ENCODE measurements at regions not wholly inside any gene's neighbourhood (a gene's known extent, or its start where the extent isn't known, plus 50 kb on each side); places are given as distances from the start of the nearest gene placed in this dataset.

DNA sequence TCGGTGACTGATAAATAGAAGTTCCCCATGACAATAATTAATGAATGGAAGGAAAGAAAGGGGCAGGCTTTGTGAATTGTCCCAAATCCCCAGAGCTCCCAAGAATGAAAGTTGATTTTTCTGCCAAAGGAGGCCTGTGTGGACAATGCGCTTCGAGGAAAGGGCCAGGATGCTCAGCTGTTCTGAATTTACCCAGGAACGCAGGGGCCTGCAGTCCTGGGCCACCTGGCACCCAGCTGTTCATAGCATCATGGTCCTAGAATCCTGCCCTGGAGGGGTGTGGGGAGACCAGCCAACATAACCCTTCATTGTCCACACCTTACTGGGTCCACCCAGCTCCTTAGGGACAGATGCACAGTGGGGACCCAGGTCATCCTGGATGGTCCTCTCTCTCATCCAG lies 587.5 kb downstream of the BCL11B start:
- H2BK120ac ChIP-seq (ENCODE audit: low read depth, low read length), result no peak overlapping the region
- H3K18ac ChIP-seq (ENCODE audit: low read depth, low read length), result no peak overlapping the region
- TF ChIP-seq, protein P1, sequence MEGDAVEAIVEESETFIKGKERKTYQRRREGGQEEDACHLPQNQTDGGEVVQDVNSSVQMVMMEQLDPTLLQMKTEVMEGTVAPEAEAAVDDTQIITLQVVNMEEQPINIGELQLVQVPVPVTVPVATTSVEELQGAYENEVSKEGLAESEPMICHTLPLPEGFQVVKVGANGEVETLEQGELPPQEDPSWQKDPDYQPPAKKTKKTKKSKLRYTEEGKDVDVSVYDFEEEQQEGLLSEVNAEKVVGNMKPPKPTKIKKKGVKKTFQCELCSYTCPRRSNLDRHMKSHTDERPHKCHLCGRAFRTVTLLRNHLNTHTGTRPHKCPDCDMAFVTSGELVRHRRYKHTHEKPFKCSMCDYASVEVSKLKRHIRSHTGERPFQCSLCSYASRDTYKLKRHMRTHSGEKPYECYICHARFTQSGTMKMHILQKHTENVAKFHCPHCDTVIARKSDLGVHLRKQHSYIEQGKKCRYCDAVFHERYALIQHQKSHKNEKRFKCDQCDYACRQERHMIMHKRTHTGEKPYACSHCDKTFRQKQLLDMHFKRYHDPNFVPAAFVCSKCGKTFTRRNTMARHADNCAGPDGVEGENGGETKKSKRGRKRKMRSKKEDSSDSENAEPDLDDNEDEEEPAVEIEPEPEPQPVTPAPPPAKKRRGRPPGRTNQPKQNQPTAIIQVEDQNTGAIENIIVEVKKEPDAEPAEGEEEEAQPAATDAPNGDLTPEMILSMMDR (conservative IDR thresholded peaks at IDR 0.05; ENCODE audit: low read depth, low read length), result no peak
- TF ChIP-seq BHLHE40 (IDR thresholded peaks at IDR 0.05; ENCODE audit: low read depth, low read length) (no peak), POLR2A (IDR thresholded peaks at IDR 0.05; ENCODE audit: low read depth, low read length) (no peak), CEBPB (IDR thresholded peaks at IDR 0.05; ENCODE audit: low read depth, low read length) (no peak), FOS (IDR thresholded peaks at IDR 0.05; ENCODE audit: low read depth, low read length) (no peak), RAD21 (IDR thresholded peaks at IDR 0.05; ENCODE audit: low read length) (no peak), RFX5 (IDR thresholded peaks at IDR 0.05; ENCODE audit: low read depth, low read length) (no peak), MXI1 (IDR thresholded peaks at IDR 0.05; ENCODE audit: borderline replicate concordance, low read depth, low read length) (no peak), MAFK (IDR thresholded peaks at IDR 0.05; ENCODE audit: low read depth, low read length) (no peak), RCOR1 (IDR thresholded peaks at IDR 0.05; ENCODE audit: insufficient replicate concordance, low read length) (no peak), MAZ (IDR thresholded peaks at IDR 0.05; ENCODE audit: borderline replicate concordance, low read depth, low read length) (no peak)
- TF ChIP-seq, protein P2, sequence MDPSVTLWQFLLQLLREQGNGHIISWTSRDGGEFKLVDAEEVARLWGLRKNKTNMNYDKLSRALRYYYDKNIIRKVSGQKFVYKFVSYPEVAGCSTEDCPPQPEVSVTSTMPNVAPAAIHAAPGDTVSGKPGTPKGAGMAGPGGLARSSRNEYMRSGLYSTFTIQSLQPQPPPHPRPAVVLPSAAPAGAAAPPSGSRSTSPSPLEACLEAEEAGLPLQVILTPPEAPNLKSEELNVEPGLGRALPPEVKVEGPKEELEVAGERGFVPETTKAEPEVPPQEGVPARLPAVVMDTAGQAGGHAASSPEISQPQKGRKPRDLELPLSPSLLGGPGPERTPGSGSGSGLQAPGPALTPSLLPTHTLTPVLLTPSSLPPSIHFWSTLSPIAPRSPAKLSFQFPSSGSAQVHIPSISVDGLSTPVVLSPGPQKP (IDR thresholded peaks at IDR 0.05; ENCODE audit: borderline replicate concordance, low read depth, low read length), result no peak
- TF ChIP-seq, protein P3, sequence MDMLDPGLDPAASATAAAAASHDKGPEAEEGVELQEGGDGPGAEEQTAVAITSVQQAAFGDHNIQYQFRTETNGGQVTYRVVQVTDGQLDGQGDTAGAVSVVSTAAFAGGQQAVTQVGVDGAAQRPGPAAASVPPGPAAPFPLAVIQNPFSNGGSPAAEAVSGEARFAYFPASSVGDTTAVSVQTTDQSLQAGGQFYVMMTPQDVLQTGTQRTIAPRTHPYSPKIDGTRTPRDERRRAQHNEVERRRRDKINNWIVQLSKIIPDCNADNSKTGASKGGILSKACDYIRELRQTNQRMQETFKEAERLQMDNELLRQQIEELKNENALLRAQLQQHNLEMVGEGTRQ (IDR thresholded peaks at IDR 0.05; ENCODE audit: low read depth, low read length), result no peak
- H3K36me3 ChIP-seq (ENCODE audit: control insufficient read depth, insufficient read depth, low read length), result no peaks in the 10 kb centered on the region
- H4K5ac ChIP-seq (ENCODE audit: low read depth, low read length), result no peak overlapping the region
- no peak overlapping the region for H2BK20ac ChIP-seq (ENCODE audit: low read depth, low read length)
- no peak overlapping the region for H4K8ac ChIP-seq (ENCODE audit: low read depth in 2 of 2, low read length in 2 of 2)
- peaks cover 47% of the 10 kb centered on the region for H3K9me3 ChIP-seq (ENCODE audit: control insufficient read depth, insufficient read depth, low read length)
- ChIA-PET CTCF (no interaction called here), POLR2A (ENCODE audit: unreplicated experiment) (no interaction called here)
- H3K4me1 ChIP-seq (ENCODE audit: control insufficient read depth, insufficient read depth, low read length), result no peaks in the 10 kb centered on the region
- H2BK15ac ChIP-seq (ENCODE audit: low read depth, low read length), result no peak overlapping the region
- no peaks in the 10 kb centered on the region for H3K9me1 ChIP-seq (ENCODE audit: insufficient read depth, low read length)
- H3K4ac ChIP-seq (ENCODE audit: low read depth, low read length), result no peak overlapping the region
- no peaks in the 10 kb centered on the region for H3K79me1 ChIP-seq (ENCODE audit: low read depth in 1 of 2, low read length in 2 of 2)
- H2AK9ac ChIP-seq (replicated peaks; ENCODE audit: low read depth, low read length, poor library complexity), result no peak overlapping the region
- no peak overlapping the region for H3K14ac ChIP-seq (replicated peaks; ENCODE audit: low read depth, low read length)
- no TSS peak for BruUV-seq (replicated peaks)
- no peak for DNase-seq
- no peak overlapping the region for H2BK5ac ChIP-seq (ENCODE audit: low read depth, low read length, poor library complexity, severe bottlenecking)
- H3K27ac ChIP-seq (ENCODE audit: insufficient read depth, low read length), result no peak overlapping the region
- no peak overlapping the region for H3K4me3 ChIP-seq (ENCODE audit: insufficient read depth, low read depth, low read length)
- dilution Hi-C loops (cut with HindIII; ENCODE audit: low sequenced_read_pairs, unreplicated experiment) (no loop called here), intact Hi-C loops (cut with micrococcal nuclease) (no loop called here), in situ Hi-C loops (cut with MboI; ENCODE audit: low sequenced_read_pairs) (no loop called here)
- no peaks in the 10 kb centered on the region for H4K20me1 ChIP-seq (ENCODE audit: insufficient read depth, low read length)
- H3K9ac ChIP-seq (ENCODE audit: low read depth, low read length), result no peak overlapping the region
- ATAC-seq (ENCODE audit: low read depth), result no peak
- H2AK5ac ChIP-seq (ENCODE audit: low read depth, low read length), result no peak overlapping the region
- H2AFZ ChIP-seq (replicated peaks; ENCODE audit: low read length, poor library complexity), result no peak overlapping the region
- no peak overlapping the region for H4K91ac ChIP-seq (ENCODE audit: insufficient read depth, low read depth, low read length)
- H3K27me3 ChIP-seq (ENCODE audit: control insufficient read depth, insufficient read depth, low read length), result no peaks in the 10 kb centered on the region
- no CpG with 5 or more reads among the region's 4 CpGs for WGBS, 2 experiments (ENCODE audit: extremely low coverage in 2 of 2, insufficient read length in 1 of 2)
- H3K4me2 ChIP-seq (ENCODE audit: low read depth, low read length), result no peak overlapping the region
- H3K56ac ChIP-seq (ENCODE audit: extremely low read depth, insufficient read depth, low read length), result no peak overlapping the region
- no peak overlapping the region for H3K23ac ChIP-seq (ENCODE audit: low read depth, low read length)

All from IMR-90 (cell line).